DOHH2 (cell line): ENCODE measurements at regions not wholly inside any gene's neighbourhood (a gene's known extent, or its start where the extent isn't known, plus 50 kb on each side); places are given as distances from the start of the nearest gene placed in this dataset.

ENCODE experiments used
- EZH2phosphoT487 ChIP-seq: fragments of 200-600 bp; sonication (generic); IDR thresholded peaks from 2 replicates; pipeline ENCODE4 v1.6.1; 2017; ENCODE audit warnings: borderline replicate concordance, mild to moderate bottlenecking, antibody characterized with exemption, low read length, moderate library complexity, mixed read lengths
- TF ChIP-seq, protein P1 (sequence below): fragments of 200-600 bp; sonication (generic); IDR thresholded peaks from one replicate; pipeline ENCODE4 v1.5.1; 2014; ENCODE audit warnings: antibody characterized with exemption, mild to moderate bottlenecking, low read depth, low read length; ENCODE audit not compliant: poor library complexity, severe bottlenecking

DNA sequence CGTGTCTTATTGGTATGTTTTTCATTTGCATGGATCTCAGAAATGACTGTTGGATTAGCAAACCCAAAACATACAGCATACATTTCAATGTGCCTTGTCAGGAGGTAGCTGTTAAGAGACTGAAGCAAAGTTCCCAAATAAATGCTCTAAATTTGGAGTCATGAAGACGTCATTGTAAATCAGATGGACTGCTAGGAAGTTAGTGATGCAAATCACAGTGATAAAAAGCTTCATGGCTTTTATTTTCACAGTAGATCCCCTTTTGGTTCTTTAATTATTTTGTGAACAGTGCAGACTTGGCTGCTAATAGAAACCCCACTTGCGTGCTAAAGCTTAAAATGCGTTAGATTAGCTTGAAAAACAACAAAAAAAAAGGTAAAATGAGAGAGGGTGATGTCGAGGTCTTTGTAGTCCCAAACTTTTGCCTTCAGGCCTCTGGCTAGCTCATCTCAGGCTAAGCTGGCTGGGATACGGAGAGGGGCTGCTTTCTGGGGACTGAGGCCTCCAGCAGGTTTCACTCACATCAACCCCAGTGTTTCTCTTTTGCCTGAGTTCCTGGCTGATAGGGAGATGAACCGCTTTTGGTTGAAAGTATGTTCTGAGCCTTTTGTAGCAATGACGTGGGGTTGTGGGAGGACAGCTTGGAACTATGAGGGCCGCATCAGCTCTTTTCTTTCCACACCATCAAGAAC, 107.1 kb upstream of the CDCA7L start:
- TF ChIP-seq, protein P1, sequence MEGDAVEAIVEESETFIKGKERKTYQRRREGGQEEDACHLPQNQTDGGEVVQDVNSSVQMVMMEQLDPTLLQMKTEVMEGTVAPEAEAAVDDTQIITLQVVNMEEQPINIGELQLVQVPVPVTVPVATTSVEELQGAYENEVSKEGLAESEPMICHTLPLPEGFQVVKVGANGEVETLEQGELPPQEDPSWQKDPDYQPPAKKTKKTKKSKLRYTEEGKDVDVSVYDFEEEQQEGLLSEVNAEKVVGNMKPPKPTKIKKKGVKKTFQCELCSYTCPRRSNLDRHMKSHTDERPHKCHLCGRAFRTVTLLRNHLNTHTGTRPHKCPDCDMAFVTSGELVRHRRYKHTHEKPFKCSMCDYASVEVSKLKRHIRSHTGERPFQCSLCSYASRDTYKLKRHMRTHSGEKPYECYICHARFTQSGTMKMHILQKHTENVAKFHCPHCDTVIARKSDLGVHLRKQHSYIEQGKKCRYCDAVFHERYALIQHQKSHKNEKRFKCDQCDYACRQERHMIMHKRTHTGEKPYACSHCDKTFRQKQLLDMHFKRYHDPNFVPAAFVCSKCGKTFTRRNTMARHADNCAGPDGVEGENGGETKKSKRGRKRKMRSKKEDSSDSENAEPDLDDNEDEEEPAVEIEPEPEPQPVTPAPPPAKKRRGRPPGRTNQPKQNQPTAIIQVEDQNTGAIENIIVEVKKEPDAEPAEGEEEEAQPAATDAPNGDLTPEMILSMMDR, result no peak
- no peak for TF ChIP-seq EZH2phosphoT487
